Osteoblast (primary cell): ENCODE measurements at regions not wholly inside any gene's neighbourhood (a gene's known extent, or its start where the extent isn't known, plus 50 kb on each side); places are given as distances from the start of the nearest gene placed in this dataset. TPM values are rescaled to one million over a fixed set of nuclear protein-coding genes. Genes with fewer than 3 reads are reported as not detected.
"Not testable (repeated sequence)": the region's sequence is repeated elsewhere in the genome, so short reads cannot be mapped to it uniquely, and the experiment has no call there.

Experiments used
- DNase-seq: peaks from one replicate; pipeline ENCODE4 v3.0.0; 2011; ENCODE audit warnings: low spot score, mixed read lengths; ENCODE audit not compliant: insufficient read length; ENCODE audit errors: missing footprints
- H2AFZ ChIP-seq: 2 replicates; pipeline ENCODE4 v1.6.0; 2011; ENCODE audit warnings: mild to moderate bottlenecking, low read length
- H3K27ac ChIP-seq: 2 replicates; pipeline ENCODE4 v1.5.1; 2011; ENCODE audit warnings: mild to moderate bottlenecking, low read depth, low read length, moderate library complexity
- H3K27me3 ChIP-seq: 2 replicates; pipeline ENCODE4 v1.6.0; 2012; ENCODE audit warnings: mild to moderate bottlenecking, control low read depth, inconsistent platforms, low read length, moderate library complexity; ENCODE audit not compliant: insufficient read depth
- H3K36me3 ChIP-seq: 2 replicates; pipeline ENCODE4 v1.5.1; 2011; ENCODE audit warnings: mild to moderate bottlenecking, low read length, control low read depth, moderate library complexity; ENCODE audit not compliant: insufficient read depth
- H3K4me1 ChIP-seq: 2 replicates; pipeline ENCODE4 v1.5.1; 2011; ENCODE audit warnings: mild to moderate bottlenecking, low read length, control low read depth, moderate library complexity; ENCODE audit not compliant: insufficient read depth
- H3K4me2 ChIP-seq: 2 replicates; pipeline ENCODE4 v1.6.0; 2011; ENCODE audit warnings: mild to moderate bottlenecking, low read length; ENCODE audit not compliant: insufficient read depth
- H3K4me3 ChIP-seq: fragments of 200-600 bp; sonication (generic); 3 replicates; pipeline ENCODE4 v1.5.1; 2012; ENCODE audit warnings: mild to moderate bottlenecking, low read length, inconsistent platforms; ENCODE audit not compliant: insufficient read depth
- H3K79me2 ChIP-seq: 2 replicates; pipeline ENCODE4 v1.6.0; 2012; ENCODE audit warnings: mild to moderate bottlenecking, low read length, control low read depth, inconsistent platforms; ENCODE audit not compliant: insufficient read depth
- H3K9me3 ChIP-seq: 2 replicates; pipeline ENCODE4 v1.5.1; 2011; ENCODE audit warnings: low read depth, low read length, control low read depth
- H4K20me1 ChIP-seq: 2 replicates; pipeline ENCODE4 v1.6.0; 2012; ENCODE audit warnings: mild to moderate bottlenecking, low read length, control low read depth; ENCODE audit not compliant: insufficient read depth
- small RNA-seq: library from RNA; depleted of rRNA; stranded (forward); fragments of <200 nt; gene quantifications from one replicate; pipeline ENCODE3, GENCODE V24; 2012
- TF ChIP-seq, protein P1 (sequence below): IDR thresholded peaks from 2 replicates; pipeline ENCODE4 v1.5.1; 2011; ENCODE audit warnings: mild to moderate bottlenecking, low read depth, low read length, moderate library complexity; ENCODE audit errors: extremely low read depth

DNA sequence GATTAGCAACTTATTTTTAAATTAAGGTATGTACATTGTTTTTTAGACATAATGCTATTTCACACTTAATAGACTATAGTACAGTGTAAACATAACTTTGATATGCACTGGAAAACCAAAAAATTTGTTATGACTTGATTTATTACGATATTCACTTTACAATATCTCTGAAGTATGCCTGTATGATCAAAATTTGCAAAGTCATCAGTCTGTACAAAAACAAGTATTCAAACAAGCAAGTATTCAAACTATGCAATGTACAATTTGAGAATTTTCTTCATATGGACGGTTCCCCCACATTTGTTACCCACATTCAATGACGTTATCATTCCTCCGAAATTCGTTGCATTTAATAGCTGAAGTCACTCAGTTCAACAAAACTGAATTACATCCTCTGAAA, 147.9 kb downstream of the AVL9 start:
- Histone ChIP-seq H3K36me3 (no peaks in the 10 kb centered on the region), H3K4me1 (no peaks in the 10 kb centered on the region), H3K4me3 (no peak overlapping the region), H4K20me1 (no peaks in the 10 kb centered on the region), H3K4me2 (no peak overlapping the region), H3K27me3 (no peaks in the 10 kb centered on the region), H3K9me3 (peaks cover 2% of the 10 kb centered on the region), H3K79me2 (no peaks in the 10 kb centered on the region), H3K27ac (no peak overlapping the region), H2AFZ (no peak overlapping the region)
- DNase-seq, result no peak
- TF ChIP-seq, protein P1, sequence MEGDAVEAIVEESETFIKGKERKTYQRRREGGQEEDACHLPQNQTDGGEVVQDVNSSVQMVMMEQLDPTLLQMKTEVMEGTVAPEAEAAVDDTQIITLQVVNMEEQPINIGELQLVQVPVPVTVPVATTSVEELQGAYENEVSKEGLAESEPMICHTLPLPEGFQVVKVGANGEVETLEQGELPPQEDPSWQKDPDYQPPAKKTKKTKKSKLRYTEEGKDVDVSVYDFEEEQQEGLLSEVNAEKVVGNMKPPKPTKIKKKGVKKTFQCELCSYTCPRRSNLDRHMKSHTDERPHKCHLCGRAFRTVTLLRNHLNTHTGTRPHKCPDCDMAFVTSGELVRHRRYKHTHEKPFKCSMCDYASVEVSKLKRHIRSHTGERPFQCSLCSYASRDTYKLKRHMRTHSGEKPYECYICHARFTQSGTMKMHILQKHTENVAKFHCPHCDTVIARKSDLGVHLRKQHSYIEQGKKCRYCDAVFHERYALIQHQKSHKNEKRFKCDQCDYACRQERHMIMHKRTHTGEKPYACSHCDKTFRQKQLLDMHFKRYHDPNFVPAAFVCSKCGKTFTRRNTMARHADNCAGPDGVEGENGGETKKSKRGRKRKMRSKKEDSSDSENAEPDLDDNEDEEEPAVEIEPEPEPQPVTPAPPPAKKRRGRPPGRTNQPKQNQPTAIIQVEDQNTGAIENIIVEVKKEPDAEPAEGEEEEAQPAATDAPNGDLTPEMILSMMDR, result no peak

GRCh38 chr7:32639122-32639521, 143.8 kb downstream of the AVL9 start:
- H3K4me1 ChIP-seq, result no peaks in the 10 kb centered on the region
- H3K27ac ChIP-seq, result no peak overlapping the region
- H3K27me3 ChIP-seq, result no peaks in the 10 kb centered on the region
- peaks cover 2% of the 10 kb centered on the region for H3K9me3 ChIP-seq
- H3K4me2 ChIP-seq, result no peak overlapping the region
- H3K4me3 ChIP-seq, result no peak overlapping the region
- H3K36me3 ChIP-seq, result no peaks in the 10 kb centered on the region
- no peak overlapping the region for H2AFZ ChIP-seq
- no peaks in the 10 kb centered on the region for H3K79me2 ChIP-seq
- TF ChIP-seq, protein P1, result no peak
- H4K20me1 ChIP-seq, result no peaks in the 10 kb centered on the region
- no peak for DNase-seq

DNA sequence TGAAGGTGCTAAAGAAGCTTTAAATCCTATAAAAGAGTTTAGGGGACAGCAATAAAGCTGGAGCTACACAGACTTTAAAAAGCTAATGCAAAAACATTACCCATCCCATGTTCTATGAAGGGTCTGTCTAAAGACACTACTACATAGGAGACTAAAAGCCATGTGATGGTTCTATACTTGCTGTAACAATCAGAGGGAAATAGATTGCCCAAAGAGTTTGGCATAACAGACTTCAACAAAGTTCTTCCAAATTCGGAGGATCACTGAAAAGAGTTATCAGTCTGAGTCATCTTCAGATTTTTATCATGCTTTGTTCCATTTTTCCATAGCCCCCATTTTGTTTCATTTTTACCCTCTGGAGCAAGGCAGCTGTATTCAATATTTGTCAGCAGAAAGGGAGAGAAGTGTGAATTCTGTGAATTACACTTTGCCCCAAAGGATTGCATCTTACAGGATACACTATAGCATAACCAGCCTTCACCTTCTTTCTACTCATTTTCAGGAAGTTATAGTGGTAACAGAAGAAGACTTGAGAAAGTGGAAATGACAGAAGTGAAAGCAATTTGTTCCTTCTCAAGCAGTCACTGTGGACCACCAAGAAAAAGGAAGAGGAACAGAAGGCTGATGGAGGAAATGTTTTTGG, 143.3 kb downstream of the AVL9 start:
- not testable (repeated sequence) for H3K4me2 ChIP-seq, H3K9me3 ChIP-seq, DNase-seq, H3K36me3 ChIP-seq, H3K27me3 ChIP-seq, H3K27ac ChIP-seq, H3K79me2 ChIP-seq, H3K4me3 ChIP-seq, H4K20me1 ChIP-seq, H3K4me1 ChIP-seq, H2AFZ ChIP-seq

Small RNAs in the stretch of these regions (small RNA-seq; reads per million reads assigned to genes)
- gene AC018645.1 (not detected), gene MIR550A2 (not detected), gene RF00322 (not detected)
